ENCODE measurements at regions not wholly inside any gene's neighbourhood (a gene's known extent, or its start where the extent isn't known, plus 50 kb on each side); places are given as distances from the start of the nearest gene placed in this dataset.

GRCh38 chr3:124509884-124510283, 220.4 kb upstream of the UMPS start:
- ChIA-PET POLR2A (no interaction called here), CTCF (no interaction called here)
- dilution Hi-C loops (cut with MboI; ENCODE audit: extremely low pct_ligation_motif_present, low sequenced_read_pairs) (no loop called here), intact Hi-C loops (cut with micrococcal nuclease) (no loop called here)
- DNase-seq (ENCODE audit: low read depth, low spot score) (no peak), FAIRE-seq (no peak)
- no TSS peak for BruUV-seq (replicated peaks)
- Histone ChIP-seq H3K4me1 (ENCODE audit: control insufficient read depth, extremely low read depth, insufficient read depth, low read length) (no peaks in the 10 kb centered on the region), H3K4me2 (ENCODE audit: insufficient read depth, low read length) (no peak overlapping the region), H3K27me3 (ENCODE audit: control insufficient read depth in 2 of 2, insufficient read depth in 2 of 2, low read length in 2 of 2) (peaks cover 0 to 5% of the 10 kb centered on the region in 2 experiments), H3K9me1 (replicated peaks; ENCODE audit: control insufficient read depth, extremely low read depth, insufficient read depth, low read length) (no peaks in the 10 kb centered on the region), H3K9ac (replicated peaks; ENCODE audit: extremely low read depth, insufficient read depth, low read length) (no peak overlapping the region), H3K4me3 (replicated peaks in 1 of 3; ENCODE audit: insufficient read depth in 1 of 3, low read depth in 1 of 3, low read length in 3 of 3) (no peak overlapping the region), H3K79me2 (ENCODE audit: control insufficient read depth, insufficient read depth, low read length) (no peaks in the 10 kb centered on the region), H2AFZ (ENCODE audit: low read depth, low read length) (no peak overlapping the region), H4K20me1 (replicated peaks; ENCODE audit: control insufficient read depth, extremely low read depth, insufficient read depth, low read length) (no peaks in the 10 kb centered on the region), H3K27ac (ENCODE audit: insufficient read depth, low read depth, low read length) (no peak overlapping the region), H3K9me3 (replicated peaks; ENCODE audit: control insufficient read depth, insufficient read depth, low read length) (no peaks in the 10 kb centered on the region), H3K36me3 (ENCODE audit: control insufficient read depth in 2 of 2, extremely low read depth in 1 of 2, insufficient read depth in 2 of 2, low read length in 2 of 2) (no peaks in the 10 kb centered on the region)
- TF ChIP-seq CTCF (IDR thresholded peaks at IDR 0.05; ENCODE audit: extremely low read depth in 1 of 2, insufficient read depth in 1 of 2, low read depth in 1 of 2, low read length in 2 of 2) (no peak), POLR2AphosphoS5 (IDR thresholded peaks at IDR 0.05; ENCODE audit: insufficient read depth, low read depth, low read length) (no peak), JUN (IDR thresholded peaks at IDR 0.05; ENCODE audit: borderline replicate concordance, insufficient read depth, insufficient read length, low read depth) (no peak), GATA2 (IDR thresholded peaks at IDR 0.05; ENCODE audit: insufficient read depth, insufficient read length, low read depth, low read length) (no peak), POLR2A (IDR thresholded peaks at IDR 0.05; ENCODE audit: low read depth, low read length) (no peak), EZH2 (IDR thresholded peaks at IDR 0.05; ENCODE audit: borderline replicate concordance, low read depth, low read length, severe bottlenecking) (no peak), MYC (IDR thresholded peaks at IDR 0.05; ENCODE audit: low read depth, low read length) (no peak), FOS (IDR thresholded peaks at IDR 0.05; ENCODE audit: borderline replicate concordance, insufficient read depth, low read length) (no peak)
